ENCODE measurements at regions not wholly inside any gene's neighbourhood (a gene's known extent, or its start where the extent isn't known, plus 50 kb on each side); places are given as distances from the start of the nearest gene placed in this dataset.
"Not testable (repeated sequence)": the region's sequence is repeated elsewhere in the genome, so short reads cannot be mapped to it uniquely, and the experiment has no call there.

- TF ChIP-seq CTCF (conservative IDR thresholded peaks at IDR 0.05; ENCODE audit: low read depth in 2 of 2); EZH2phosphoT487 (IDR thresholded peaks at IDR 0.05; ENCODE audit: unreplicated experiment); EZH2 (IDR thresholded peaks at IDR 0.05; ENCODE audit: low read depth, unreplicated experiment); POLR2AphosphoS5 (IDR thresholded peaks at IDR 0.05; ENCODE audit: low read depth); REST (IDR thresholded peaks at IDR 0.05; ENCODE audit: unreplicated experiment); CREB1 (CRISPR knock-in tag; IDR thresholded peaks at IDR 0.05; ENCODE audit: low read depth); ZNF331 (CRISPR knock-in tag; IDR thresholded peaks at IDR 0.05; ENCODE audit: low read depth); ETS1 (IDR thresholded peaks at IDR 0.05): not testable (repeated sequence)
Measured at GRCh38 chr9:61628951-61629350, 439.1 kb downstream of the SPATA31A7 start.

Data from GM23338 (cell line).